Retina (tissue), 1 donor: ENCODE measurements at regions not wholly inside any gene's neighbourhood (a gene's known extent, or its start where the extent isn't known, plus 50 kb on each side); places are given as distances from the start of the nearest gene placed in this dataset.
"Not testable (repeated sequence)": the region's sequence is repeated elsewhere in the genome, so short reads cannot be mapped to it uniquely, and the experiment has no call there.

Source experiments
- DNase-seq: peaks from one replicate; pipeline ENCODE4 v3.0.0-alpha.2; 2016

GRCh38 chr1:214715126-214715525 is 112.1 kb downstream of the CENPF start:
- DNase-seq, result peak; percentile 65

- peak; percentile 11 for DNase-seq
These were observed 114.4 kb downstream of the CENPF start for GRCh38 chr1:214717351-214717750.

- DNase-seq, result no peak
These were observed 115.7 kb downstream of the CENPF start for GRCh38 chr1:214718724-214719123.

GRCh38 chr1:214719207-214719606 is 116.2 kb downstream of the CENPF start:
- no peak for DNase-seq

- DNase-seq, result no peak
These were observed 117.6 kb downstream of the CENPF start for GRCh38 chr1:214720561-214720960.

GRCh38 chr1:214727274-214727673 is 124.3 kb downstream of the CENPF start:
- DNase-seq, result no peak

GRCh38 chr1:214739621-214740238 is 136.7 kb downstream of the CENPF start:
- no peak for DNase-seq

GRCh38 chr1:214740471-214740870 is 137.5 kb downstream of the CENPF start:
- no peak for DNase-seq

GRCh38 chr1:214747050-214747635 is 144.1 kb downstream of the CENPF start:
- DNase-seq, result no peak

GRCh38 chr1:214753236-214753852 is 150.3 kb downstream of the CENPF start:
- no peak for DNase-seq

GRCh38 chr1:214761030-214761429 is 158.0 kb downstream of the CENPF start:
- no peak for DNase-seq

- DNase-seq, result no peak
These were observed 159.9 kb downstream of the CENPF start for GRCh38 chr1:214762902-214763301.

- no peak for DNase-seq
These were observed 161.5 kb downstream of the CENPF start for GRCh38 chr1:214764502-214764901.

GRCh38 chr1:214767221-214767620 is 164.2 kb downstream of the CENPF start:
- DNase-seq, result no peak

GRCh38 chr1:214769666-214770065 is 166.7 kb downstream of the CENPF start:
- not testable (repeated sequence) for DNase-seq

- no peak for DNase-seq
These were observed 174.4 kb downstream of the CENPF start for GRCh38 chr1:214777364-214777763.

- no peak for DNase-seq
These were observed 189.0 kb downstream of the CENPF start for GRCh38 chr1:214791961-214792360.

- DNase-seq, result no peak
These were observed 189.7 kb downstream of the CENPF start for GRCh38 chr1:214792527-214793186.

GRCh38 chr1:214793708-214794107 is 190.7 kb downstream of the CENPF start:
- DNase-seq, result no peak

GRCh38 chr1:214801191-214801590 is 198.2 kb downstream of the CENPF start:
- DNase-seq, result no peak

GRCh38 chr1:214808845-214809460 is 206.0 kb downstream of the CENPF start:
- no peak for DNase-seq

GRCh38 chr1:214816603-214817002 is 213.6 kb downstream of the CENPF start:
- DNase-seq, result no peak

- no peak for DNase-seq
These were observed 220.5 kb downstream of the CENPF start for GRCh38 chr1:214823311-214824117.
